PFSK-1 (cell line): ENCODE measurements at regions not wholly inside any gene's neighbourhood (a gene's known extent, or its start where the extent isn't known, plus 50 kb on each side); places are given as distances from the start of the nearest gene placed in this dataset.

Experiments used
- FOXP2 ChIP-seq: optimal IDR thresholded peaks from 2 replicates; pipeline ENCODE3; 2011; ENCODE audit warnings: borderline replicate concordance, control low read depth, inconsistent platforms; ENCODE audit not compliant: insufficient read depth; ENCODE audit errors: extremely low read length, extremely low read depth
- POLR2AphosphoS5 ChIP-seq: IDR thresholded peaks from 2 replicates; pipeline ENCODE4 v1.6.1; 2012; ENCODE audit warnings: low read depth, mild to moderate bottlenecking, control low read depth, low read length, moderate library complexity
- SIN3A ChIP-seq: IDR thresholded peaks from 2 replicates; pipeline ENCODE4 v1.6.1; 2012; ENCODE audit warnings: mild to moderate bottlenecking, low read length, moderate library complexity, borderline replicate concordance; ENCODE audit not compliant: insufficient read depth
- TAF1 ChIP-seq: IDR thresholded peaks from 2 replicates; pipeline ENCODE4 v1.6.1; 2012; ENCODE audit warnings: low read length, control low read depth, borderline replicate concordance; ENCODE audit not compliant: insufficient read depth
- TF ChIP-seq, protein P1 (sequence below), 2 experiments: IDR thresholded peaks; 2 replicates each; pipeline versions ENCODE4 v1.6.1 to v1.8.0; 2011 to 2012; ENCODE audit warnings: low read depth in 2 of 2, low read length in 2 of 2, control low read depth in 1 of 2, inconsistent platforms in 1 of 2, mild to moderate bottlenecking in 1 of 2, moderate library complexity in 1 of 2; ENCODE audit not compliant: insufficient read depth in 1 of 2

DNA sequence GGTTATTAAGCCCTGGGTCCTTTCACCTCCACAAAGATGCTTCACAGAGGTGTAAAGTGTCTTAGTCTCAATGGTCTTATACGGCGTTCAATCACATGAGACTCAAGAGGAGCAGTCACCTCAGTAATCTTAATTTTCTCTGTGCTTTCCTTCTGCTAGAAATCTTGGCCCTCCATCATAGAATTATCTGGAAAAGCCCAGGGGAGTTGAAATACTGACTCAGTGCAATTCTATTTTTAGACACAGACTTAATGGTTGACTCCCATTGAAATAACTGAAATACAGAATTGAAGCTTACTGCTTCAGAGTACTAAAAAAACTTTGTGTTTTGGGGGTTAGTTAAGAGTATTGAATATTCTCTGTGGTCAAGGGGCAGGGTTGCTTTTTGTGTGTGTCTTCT lies 94.5 kb upstream of the IL15 start:
- no peak for TF ChIP-seq POLR2AphosphoS5
- TF ChIP-seq, protein P1, sequence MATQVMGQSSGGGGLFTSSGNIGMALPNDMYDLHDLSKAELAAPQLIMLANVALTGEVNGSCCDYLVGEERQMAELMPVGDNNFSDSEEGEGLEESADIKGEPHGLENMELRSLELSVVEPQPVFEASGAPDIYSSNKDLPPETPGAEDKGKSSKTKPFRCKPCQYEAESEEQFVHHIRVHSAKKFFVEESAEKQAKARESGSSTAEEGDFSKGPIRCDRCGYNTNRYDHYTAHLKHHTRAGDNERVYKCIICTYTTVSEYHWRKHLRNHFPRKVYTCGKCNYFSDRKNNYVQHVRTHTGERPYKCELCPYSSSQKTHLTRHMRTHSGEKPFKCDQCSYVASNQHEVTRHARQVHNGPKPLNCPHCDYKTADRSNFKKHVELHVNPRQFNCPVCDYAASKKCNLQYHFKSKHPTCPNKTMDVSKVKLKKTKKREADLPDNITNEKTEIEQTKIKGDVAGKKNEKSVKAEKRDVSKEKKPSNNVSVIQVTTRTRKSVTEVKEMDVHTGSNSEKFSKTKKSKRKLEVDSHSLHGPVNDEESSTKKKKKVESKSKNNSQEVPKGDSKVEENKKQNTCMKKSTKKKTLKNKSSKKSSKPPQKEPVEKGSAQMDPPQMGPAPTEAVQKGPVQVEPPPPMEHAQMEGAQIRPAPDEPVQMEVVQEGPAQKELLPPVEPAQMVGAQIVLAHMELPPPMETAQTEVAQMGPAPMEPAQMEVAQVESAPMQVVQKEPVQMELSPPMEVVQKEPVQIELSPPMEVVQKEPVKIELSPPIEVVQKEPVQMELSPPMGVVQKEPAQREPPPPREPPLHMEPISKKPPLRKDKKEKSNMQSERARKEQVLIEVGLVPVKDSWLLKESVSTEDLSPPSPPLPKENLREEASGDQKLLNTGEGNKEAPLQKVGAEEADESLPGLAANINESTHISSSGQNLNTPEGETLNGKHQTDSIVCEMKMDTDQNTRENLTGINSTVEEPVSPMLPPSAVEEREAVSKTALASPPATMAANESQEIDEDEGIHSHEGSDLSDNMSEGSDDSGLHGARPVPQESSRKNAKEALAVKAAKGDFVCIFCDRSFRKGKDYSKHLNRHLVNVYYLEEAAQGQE (IDR thresholded peaks at IDR 0.05; ENCODE audit: insufficient read depth in 1 of 2, low read depth in 2 of 2, low read length in 2 of 2): no peak
- TF ChIP-seq SIN3A: no peak
- no peak for TF ChIP-seq FOXP2
- no peak for TF ChIP-seq TAF1

DNA sequence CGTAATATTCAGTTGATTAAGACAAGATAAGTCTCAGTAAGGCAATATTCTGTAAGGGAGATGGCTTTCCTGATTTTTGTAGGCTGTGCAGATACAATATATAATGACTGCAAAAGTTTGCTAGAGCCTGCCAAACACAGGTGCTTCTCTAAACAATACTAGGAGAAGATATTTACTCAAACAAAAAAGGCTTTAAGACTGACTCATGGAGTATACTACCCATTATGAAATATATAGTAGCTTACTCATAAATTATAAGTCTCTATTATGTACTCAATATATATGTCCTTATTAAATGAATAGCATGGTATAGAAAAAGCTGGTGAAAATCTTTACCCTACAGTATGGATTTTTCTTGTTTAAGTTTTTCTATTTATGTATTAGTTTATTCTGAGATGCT lies 93.2 kb upstream of the IL15 start:
- TF ChIP-seq, protein P1 (IDR thresholded peaks at IDR 0.05; ENCODE audit: insufficient read depth in 1 of 2, low read depth in 2 of 2, low read length in 2 of 2): no peak
- TF ChIP-seq SIN3A: no peak
- no peak for TF ChIP-seq TAF1
- TF ChIP-seq FOXP2: no peak

- TF ChIP-seq FOXP2: no peak
- TF ChIP-seq, protein P1 (IDR thresholded peaks at IDR 0.05; ENCODE audit: insufficient read depth in 1 of 2, low read depth in 2 of 2, low read length in 2 of 2): no peak
- TF ChIP-seq TAF1: no peak
- TF ChIP-seq SIN3A: no peak
- no peak for TF ChIP-seq POLR2AphosphoS5
Observed at GRCh38 chr4:141543706-141544105, 92.7 kb upstream of the IL15 start.

DNA sequence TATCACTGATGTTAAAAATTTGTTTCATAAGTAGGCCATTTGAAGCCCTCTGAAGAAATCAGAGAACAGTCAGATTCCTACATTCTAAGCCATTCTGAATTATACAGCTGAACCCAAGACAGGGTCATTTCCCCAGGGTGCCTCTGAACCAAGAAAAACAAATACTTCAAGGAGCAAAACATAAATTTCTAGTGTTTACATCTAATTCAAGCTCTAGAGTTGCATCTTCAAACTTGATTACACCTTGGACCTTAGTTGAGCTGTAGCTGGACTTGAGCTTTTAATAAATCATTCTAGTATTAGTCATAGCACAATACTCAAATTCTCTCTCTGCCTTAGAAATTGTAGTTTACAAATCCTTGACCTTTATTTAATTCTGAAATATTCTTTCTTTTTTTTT lies 87.6 kb upstream of the IL15 start:
- TF ChIP-seq, protein P1 (IDR thresholded peaks at IDR 0.05; ENCODE audit: insufficient read depth in 1 of 2, low read depth in 2 of 2, low read length in 2 of 2): no peak
- TF ChIP-seq POLR2AphosphoS5: no peak
- TF ChIP-seq TAF1: no peak
- no peak for TF ChIP-seq SIN3A
- TF ChIP-seq FOXP2: no peak

- TF ChIP-seq, protein P1 (IDR thresholded peaks at IDR 0.05; ENCODE audit: insufficient read depth in 1 of 2, low read depth in 2 of 2, low read length in 2 of 2): no peak
- no peak for TF ChIP-seq FOXP2
- no peak for TF ChIP-seq SIN3A
- no peak for TF ChIP-seq POLR2AphosphoS5
- TF ChIP-seq TAF1: no peak
Observed at GRCh38 chr4:141560056-141560455, 76.3 kb upstream of the IL15 start.
